ENCODE measurements at regions not wholly inside any gene's neighbourhood (a gene's known extent, or its start where the extent isn't known, plus 50 kb on each side); places are given as distances from the start of the nearest gene placed in this dataset.

- no peak for TF ChIP-seq CTCF (IDR thresholded peaks at IDR 0.05)
- no peaks in the 10 kb centered on the region for H3K36me3 Mint-ChIP-seq (ENCODE audit: low read depth)
- no peaks in the 10 kb centered on the region for H3K27me3 Mint-ChIP-seq (ENCODE audit: low read depth)
- H3K9me3 Mint-ChIP-seq (ENCODE audit: low read depth) = no peaks in the 10 kb centered on the region
- no peak overlapping the region for H3K4me3 Mint-ChIP-seq (ENCODE audit: unreplicated experiment)
- no peak overlapping the region for H3K27ac Mint-ChIP-seq (ENCODE audit: unreplicated experiment)
- DNase-seq (ENCODE audit: low spot score) = no peak
- H3K4me1 Mint-ChIP-seq (ENCODE audit: low read depth) = peaks cover 11% of the 10 kb centered on the region
Measured at GRCh38 chr2:157182204-157182709, 75.2 kb upstream of the GALNT5 start.

GRCh38 chr2:157182834-157183396, 74.6 kb upstream of the GALNT5 start:
- Mint-ChIP-seq H3K36me3 (ENCODE audit: low read depth) (no peaks in the 10 kb centered on the region), H3K4me3 (ENCODE audit: unreplicated experiment) (no peak overlapping the region), H3K27ac (ENCODE audit: unreplicated experiment) (no peak overlapping the region), H3K9me3 (ENCODE audit: low read depth) (no peaks in the 10 kb centered on the region), H3K4me1 (ENCODE audit: low read depth) (peaks cover 11% of the 10 kb centered on the region), H3K27me3 (ENCODE audit: low read depth) (no peaks in the 10 kb centered on the region)
- DNase-seq (ENCODE audit: low spot score) = no peak
- TF ChIP-seq CTCF (IDR thresholded peaks at IDR 0.05) = no peak

- DNase-seq (ENCODE audit: low spot score) = no peak
- H3K36me3 Mint-ChIP-seq (ENCODE audit: low read depth) = no peaks in the 10 kb centered on the region
- TF ChIP-seq CTCF (IDR thresholded peaks at IDR 0.05) = no peak
- H3K27me3 Mint-ChIP-seq (ENCODE audit: low read depth) = no peaks in the 10 kb centered on the region
- H3K9me3 Mint-ChIP-seq (ENCODE audit: low read depth) = no peaks in the 10 kb centered on the region
- peaks cover 11% of the 10 kb centered on the region for H3K4me1 Mint-ChIP-seq (ENCODE audit: low read depth)
- no peak overlapping the region for H3K27ac Mint-ChIP-seq (ENCODE audit: unreplicated experiment)
- no peak overlapping the region for H3K4me3 Mint-ChIP-seq (ENCODE audit: unreplicated experiment)
Measured at GRCh38 chr2:157184161-157184895, 73.2 kb upstream of the GALNT5 start.

GRCh38 chr2:157185476-157186227, 71.9 kb upstream of the GALNT5 start:
- Mint-ChIP-seq H3K36me3 (ENCODE audit: low read depth) (no peaks in the 10 kb centered on the region), H3K4me3 (ENCODE audit: unreplicated experiment) (no peak overlapping the region), H3K27me3 (ENCODE audit: low read depth) (no peaks in the 10 kb centered on the region), H3K27ac (ENCODE audit: unreplicated experiment) (no peak overlapping the region), H3K4me1 (ENCODE audit: low read depth) (peaks cover 18% of the 10 kb centered on the region), H3K9me3 (ENCODE audit: low read depth) (no peaks in the 10 kb centered on the region)
- no peak for DNase-seq (ENCODE audit: low spot score)
- TF ChIP-seq CTCF (IDR thresholded peaks at IDR 0.05) = peak; percentile 25

GRCh38 chr2:157190151-157190550, 67.4 kb upstream of the GALNT5 start:
- no peak for TF ChIP-seq CTCF (IDR thresholded peaks at IDR 0.05)
- no peak for DNase-seq (ENCODE audit: low spot score)
- H3K27me3 Mint-ChIP-seq (ENCODE audit: low read depth) = no peaks in the 10 kb centered on the region
- H3K36me3 Mint-ChIP-seq (ENCODE audit: low read depth) = no peaks in the 10 kb centered on the region
- peaks cover 12% of the 10 kb centered on the region for H3K4me1 Mint-ChIP-seq (ENCODE audit: low read depth)
- no peak overlapping the region for H3K4me3 Mint-ChIP-seq (ENCODE audit: unreplicated experiment)
- H3K9me3 Mint-ChIP-seq (ENCODE audit: low read depth) = no peaks in the 10 kb centered on the region
- H3K27ac Mint-ChIP-seq (ENCODE audit: unreplicated experiment) = no peak overlapping the region
